PC-3 (cell line): ENCODE measurements at regions not wholly inside any gene's neighbourhood (a gene's known extent, or its start where the extent isn't known, plus 50 kb on each side); places are given as distances from the start of the nearest gene placed in this dataset.

ENCODE experiments used
- CTCF ChIP-seq: fragments of 300-600 bp; sonication (generic); conservative IDR thresholded peaks from 2 replicates; pipeline ENCODE4 v1.5.1; 2017; ENCODE audit warnings: antibody characterized with exemption, low read depth, mild to moderate bottlenecking, low read length
- EZH2 ChIP-seq: fragments of 300-600 bp; sonication (generic); IDR thresholded peaks from one replicate; pipeline ENCODE4 v1.6.1; 2017; ENCODE audit warnings: antibody characterized with exemption, mild to moderate bottlenecking, low read length; ENCODE audit not compliant: unreplicated experiment
- EZH2phosphoT487 ChIP-seq: fragments of 300-600 bp; sonication (generic); IDR thresholded peaks from 2 replicates; pipeline ENCODE4 v1.6.1; 2018; ENCODE audit warnings: mild to moderate bottlenecking, antibody characterized with exemption, low read length, borderline replicate concordance

- TF ChIP-seq EZH2phosphoT487 (no peak), CTCF (no peak), EZH2 (no peak)
These were observed 192.7 kb upstream of the NWD2 start for GRCh38 chr4:37051866-37052265.
